Testis (tissue), 2 donors: ENCODE measurements at regions not wholly inside any gene's neighbourhood (a gene's known extent, or its start where the extent isn't known, plus 50 kb on each side); places are given as distances from the start of the nearest gene placed in this dataset.
"Not testable (repeated sequence)": the region's sequence is repeated elsewhere in the genome, so short reads cannot be mapped to it uniquely, and the experiment has no call there.

Experiments used
- DNase-seq: peaks from one replicate; pipeline ENCODE4 v3.0.0-alpha.2; 2019
- H3K27ac ChIP-seq, 2 donors: fragments of 200-600 bp; sonication (generic); one replicate each; pipeline ENCODE4 v1.5.1; 2019
- H3K27me3 ChIP-seq: fragments of 200-600 bp; sonication (generic); one replicate; pipeline ENCODE4 v1.5.1; 2019
- H3K36me3 ChIP-seq: fragments of 200-600 bp; sonication (generic); one replicate; pipeline ENCODE4 v1.5.1; 2017; ENCODE audit warnings: low read depth; ENCODE audit errors: missing control alignments
- H3K4me1 ChIP-seq: fragments of 200-600 bp; sonication (generic); one replicate; pipeline ENCODE4 v1.5.1; 2019
- H3K4me3 ChIP-seq, 2 donors: fragments of 200-600 bp; sonication (generic); one replicate each; pipeline ENCODE4 v1.5.1; 2017 to 2019
- H3K9me3 ChIP-seq: fragments of 200-600 bp; sonication (generic); one replicate; pipeline ENCODE4 v1.5.1; 2017
- CTCF ChIP-seq, 3 experiments: fragments of 450-650 bp in 2 of 3; fragments of 200-600 bp in 1 of 3; sonication (generic) in 1 of 3; IDR thresholded peaks; one replicate each; pipeline ENCODE4 v1.5.1; 2016 to 2019; ENCODE audit warnings: antibody characterized with exemption in 3 of 3, mild to moderate bottlenecking in 2 of 3, moderate library complexity in 1 of 3
- POLR2A ChIP-seq: fragments of 450-650 bp; IDR thresholded peaks from one replicate; pipeline ENCODE4 v1.6.1; 2017; ENCODE audit warnings: antibody characterized with exemption, mild to moderate bottlenecking, moderate library complexity
- WGBS, 2 donors: methylation state at CpG; one replicate each; pipeline ENCODE4 v1.1.5; 2018; 5-methylcytosine and 5-hydroxymethylcytosine counted together
- intact Hi-C: fragments of 100-400 bp; cut with DNase I; formaldehyde crosslinking; loops from one replicate; pipeline ENCODE4 v1.15.1; 2023; ENCODE audit warnings: low total_unique reads

GRCh38 chr7:66460921-66461361 lies 167.7 kb upstream of the KCTD7 start:
- intact Hi-C loops = no loop called here
- 85 to 87% methylated on average over 3 of the region's 3 CpGs for WGBS, 2 donors

GRCh38 chr7:66461397-66461796 lies 167.3 kb upstream of the KCTD7 start:
- 94 to 96% methylated on average over 4 of the region's 4 CpGs for WGBS, 2 donors
- H3K9me3 ChIP-seq, DNase-seq, intact Hi-C loops, H3K4me1 ChIP-seq, H3K4me3 ChIP-seq, H3K27me3 ChIP-seq, H3K27ac ChIP-seq, H3K36me3 ChIP-seq: not testable (repeated sequence)

More at GRCh38 chr7:66460921-66461361, 167.7 kb upstream of the KCTD7 start:
- H3K9me3 ChIP-seq = no peaks in the 10 kb centered on the region
- H3K4me3 ChIP-seq = no peak overlapping the region
- no peaks in the 10 kb centered on the region for H3K27me3 ChIP-seq
- TF ChIP-seq POLR2A (no peak), CTCF (IDR thresholded peaks at IDR 0.05) (no peak)
- no peaks in the 10 kb centered on the region for H3K36me3 ChIP-seq
- no peak overlapping the region for H3K27ac ChIP-seq
- peaks cover 4% of the 10 kb centered on the region for H3K4me1 ChIP-seq
- no peak for DNase-seq

GRCh38 chr7:66462831-66463230 lies 165.8 kb upstream of the KCTD7 start:
- H3K4me3 ChIP-seq, DNase-seq, H3K27ac ChIP-seq, intact Hi-C loops, H3K27me3 ChIP-seq, H3K36me3 ChIP-seq, H3K9me3 ChIP-seq, H3K4me1 ChIP-seq: not testable (repeated sequence)
- 98 to 99% methylated on average over 4 of the region's 4 CpGs for WGBS, 2 donors

GRCh38 chr7:66464059-66464458 lies 164.6 kb upstream of the KCTD7 start:
- WGBS, 2 donors = 90 to 97% methylated on average over 6 of the region's 6 CpGs
- Histone ChIP-seq H3K36me3 (no peaks in the 10 kb centered on the region), H3K27me3 (no peaks in the 10 kb centered on the region), H3K9me3 (no peaks in the 10 kb centered on the region), H3K4me3 (no peak overlapping the region), H3K27ac (no peak overlapping the region), H3K4me1 (peaks cover 4% of the 10 kb centered on the region)
- DNase-seq = no peak
- TF ChIP-seq CTCF (IDR thresholded peaks at IDR 0.05) (no peak), POLR2A (no peak)
- intact Hi-C loops = no loop called here

- Histone ChIP-seq H3K4me1 (no peaks in the 10 kb centered on the region), H3K36me3 (no peaks in the 10 kb centered on the region), H3K27me3 (no peaks in the 10 kb centered on the region), H3K4me3 (no peak overlapping the region), H3K27ac (no peak overlapping the region), H3K9me3 (no peaks in the 10 kb centered on the region)
- DNase-seq = no peak
- WGBS, 2 donors = 93 to 95% methylated on average over 8 of the region's 8 CpGs
- TF ChIP-seq POLR2A = no peak
- no peak for TF ChIP-seq CTCF (IDR thresholded peaks at IDR 0.05)
- intact Hi-C loops = no loop called here
Observed at GRCh38 chr7:66466081-66466600, 162.5 kb upstream of the KCTD7 start.

GRCh38 chr7:66467887-66468286 lies 160.8 kb upstream of the KCTD7 start:
- no peaks in the 10 kb centered on the region for H3K9me3 ChIP-seq
- no peak overlapping the region for H3K27ac ChIP-seq
- 95 to 99% methylated on average over 2 of the region's 2 CpGs for WGBS, 2 donors

GRCh38 chr7:66473064-66473463 lies 155.6 kb upstream of the KCTD7 start:
- H3K27ac ChIP-seq, intact Hi-C loops, H3K36me3 ChIP-seq, H3K27me3 ChIP-seq, DNase-seq, H3K4me3 ChIP-seq, H3K4me1 ChIP-seq, H3K9me3 ChIP-seq: not testable (repeated sequence)
- WGBS, 2 donors = 86 to 91% methylated on average over 3 of the region's 3 CpGs

More at GRCh38 chr7:66467887-66468286, 160.8 kb upstream of the KCTD7 start:
- DNase-seq = no peak
- intact Hi-C loops = no loop called here
- no peak overlapping the region for H3K4me3 ChIP-seq
- H3K27me3 ChIP-seq = no peaks in the 10 kb centered on the region
- no peaks in the 10 kb centered on the region for H3K36me3 ChIP-seq
- H3K4me1 ChIP-seq = no peaks in the 10 kb centered on the region
- no peak for TF ChIP-seq POLR2A
- TF ChIP-seq CTCF (IDR thresholded peaks at IDR 0.05) = no peak
